Endothelial cell of umbilical vein (primary cell): ENCODE measurements at regions not wholly inside any gene's neighbourhood (a gene's known extent, or its start where the extent isn't known, plus 50 kb on each side); places are given as distances from the start of the nearest gene placed in this dataset.

ENCODE experiments used
- CTCF ChIP-seq, 2 donors: IDR thresholded peaks; 1 replicate in 1 of 2; 2 replicates in 1 of 2; pipeline ENCODE4 v1.5.1; 2011; ENCODE audit warnings: low read length in 2 of 2, mild to moderate bottlenecking in 2 of 2, moderate library complexity in 2 of 2, control low read depth in 1 of 2, inconsistent platforms in 1 of 2, low read depth in 1 of 2; ENCODE audit not compliant: insufficient read depth in 1 of 2; ENCODE audit errors: extremely low read depth in 1 of 2
- EZH2 ChIP-seq: IDR thresholded peaks from 2 replicates; pipeline ENCODE4 v1.6.1; 2012; ENCODE audit warnings: borderline replicate concordance, low read depth, mild to moderate bottlenecking, moderate library complexity, low read length, inconsistent platforms; ENCODE audit not compliant: severe bottlenecking
- FOS ChIP-seq: IDR thresholded peaks from 2 replicates; pipeline ENCODE4 v1.6.1; 2011; ENCODE audit warnings: mild to moderate bottlenecking, low read length, moderate library complexity, borderline replicate concordance; ENCODE audit not compliant: insufficient read depth
- MAX ChIP-seq: IDR thresholded peaks from 2 replicates; pipeline ENCODE4 v1.6.1; 2011; ENCODE audit not compliant: insufficient read depth, insufficient read length
- MYC ChIP-seq: IDR thresholded peaks from one replicate; pipeline ENCODE4 v1.6.1; 2011; ENCODE audit warnings: mild to moderate bottlenecking, low read depth, low read length
- POLR2A ChIP-seq: IDR thresholded peaks from 2 replicates; pipeline ENCODE4 v1.6.1; 2012; ENCODE audit warnings: low read depth, mild to moderate bottlenecking, control low read depth, low read length
- POLR2AphosphoS5 ChIP-seq: IDR thresholded peaks from 2 replicates; pipeline ENCODE4 v1.6.1; 2012; ENCODE audit warnings: low read depth, mild to moderate bottlenecking, control low read depth, low read length, moderate library complexity; ENCODE audit not compliant: insufficient read depth

DNA sequence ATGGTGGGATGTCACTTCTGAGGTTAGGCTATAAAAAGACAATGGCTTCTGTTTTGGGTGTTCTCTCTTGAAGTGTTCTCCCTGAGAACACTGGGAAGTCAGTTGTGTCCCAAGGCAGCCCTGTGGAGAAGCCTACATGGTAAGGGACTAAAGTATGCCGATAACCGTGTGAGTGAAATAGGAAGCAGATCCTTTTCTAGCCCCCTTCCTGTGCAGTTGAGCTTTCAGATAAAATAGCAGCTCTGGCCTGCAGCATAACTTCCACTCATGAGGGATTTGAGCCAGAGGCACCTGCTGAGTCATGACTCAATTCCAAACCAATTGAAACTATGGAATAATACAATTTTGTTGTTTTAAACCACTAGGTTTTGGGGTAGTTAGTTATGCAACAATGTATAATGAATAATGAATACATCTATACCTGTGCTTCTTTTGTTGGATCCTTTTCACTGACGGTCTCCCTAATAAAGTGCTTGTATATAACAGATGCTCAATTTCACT is 241.6 kb downstream of the TFAP2B start:
- TF ChIP-seq MAX (no peak), CTCF (IDR thresholded peaks at IDR 0.05; ENCODE audit: extremely low read depth in 1 of 2, insufficient read depth in 1 of 2, low read depth in 1 of 2, low read length in 2 of 2) (no peak), EZH2 (no peak), POLR2AphosphoS5 (no peak), FOS (no peak), POLR2A (no peak), MYC (no peak)
